ENCODE measurements at regions not wholly inside any gene's neighbourhood (a gene's known extent, or its start where the extent isn't known, plus 50 kb on each side); places are given as distances from the start of the nearest gene placed in this dataset.
"Not testable (repeated sequence)": the region's sequence is repeated elsewhere in the genome, so short reads cannot be mapped to it uniquely, and the experiment has no call there.

- no peak for DNase-seq (ENCODE audit: low read depth)
Measured at GRCh38 chr5:50343715-50344114, 97.4 kb downstream of the EMB start.

- DNase-seq (ENCODE audit: low read depth), result no peak
Measured at GRCh38 chr5:50340757-50341156, 100.3 kb downstream of the EMB start.

- not testable (repeated sequence) for DNase-seq (ENCODE audit: low read depth)
Measured at GRCh38 chr5:50330633-50331032, 110.5 kb downstream of the EMB start.

GRCh38 chr5:50328193-50328729 is 112.8 kb downstream of the EMB start:
- DNase-seq (ENCODE audit: low read depth), result no peak

- DNase-seq (ENCODE audit: low read depth), result peak; percentile 29
Measured at GRCh38 chr5:50325237-50325832, 115.8 kb downstream of the EMB start.

GRCh38 chr5:50320131-50320749 is 120.8 kb downstream of the EMB start:
- DNase-seq (ENCODE audit: low read depth), result no peak

GRCh38 chr5:50318220-50318619 is 122.9 kb downstream of the EMB start:
- no peak for DNase-seq (ENCODE audit: low read depth)

- peak; percentile 62 for DNase-seq (ENCODE audit: low read depth)
Measured at GRCh38 chr5:50306488-50306887, 134.6 kb downstream of the EMB start.

- DNase-seq (ENCODE audit: low read depth), result peak; percentile 90
Measured at GRCh38 chr5:50302815-50303490, 138.1 kb downstream of the EMB start.

- DNase-seq (ENCODE audit: low read depth), result no peak
Measured at GRCh38 chr5:50301756-50302155, 139.3 kb downstream of the EMB start.

- DNase-seq (ENCODE audit: low read depth), result no peak
Measured at GRCh38 chr5:50300878-50301277, 140.2 kb downstream of the EMB start.

- peak; percentile 75 for DNase-seq (ENCODE audit: low read depth)
Measured at GRCh38 chr5:50299896-50300295, 141.2 kb downstream of the EMB start.

GRCh38 chr5:50292735-50293394 is 148.2 kb downstream of the EMB start:
- DNase-seq (ENCODE audit: low read depth), result no peak

- not testable (repeated sequence) for DNase-seq (ENCODE audit: low read depth)
Measured at GRCh38 chr5:50280461-50280860, 160.6 kb downstream of the EMB start.
